A673 (cell line): ENCODE measurements at regions not wholly inside any gene's neighbourhood (a gene's known extent, or its start where the extent isn't known, plus 50 kb on each side); places are given as distances from the start of the nearest gene placed in this dataset.

Experiments used
- BruUV-seq: library from RNA; stranded (reverse); fragments of 400-500 nt; replicated peaks from 2 replicates; lab custom pipeline; 2021; lab: Mats Ljungman, UMichigan
- CTCF ChIA-PET: fragments of 300-600 bp; sonication (Branson Sonifier 250); formaldehyde crosslinking; loops from one replicate; lab custom pipeline; 2022; ENCODE audit warnings: antibody characterized with exemption; lab: Charles Lee
- POLR2A ChIA-PET: fragments of 300-600 bp; sonication (Branson Sonifier 250); formaldehyde crosslinking; loops from one replicate; lab custom pipeline; 2022; ENCODE audit warnings: antibody characterized with exemption; ENCODE audit not compliant: low non-redundant PET; lab: Charles Lee
- DNase-seq: peaks from one replicate; pipeline ENCODE4 v3.0.0-alpha.2; 2015; ENCODE audit warnings: low spot score
- H3K27ac ChIP-seq: fragments of 200-600 bp; sonication (generic); 2 replicates; pipeline ENCODE4 v1.5.1; 2016; ENCODE audit warnings: mixed run types, low read depth, mild to moderate bottlenecking, mixed read lengths, antibody characterized with exemption, low read length; ENCODE audit not compliant: poor library complexity, severe bottlenecking
- H3K27me3 ChIP-seq: fragments of 200-600 bp; sonication (generic); replicated peaks from 2 replicates; pipeline ENCODE4 v1.6.1; 2017; ENCODE audit warnings: mixed run types, low read depth, mild to moderate bottlenecking, mixed read lengths, antibody characterized with exemption, low read length; ENCODE audit not compliant: insufficient read depth, poor library complexity
- H3K36me3 ChIP-seq: fragments of 200-600 bp; sonication (generic); 2 replicates; pipeline ENCODE4 v1.6.1; 2016; ENCODE audit warnings: mixed run types, mild to moderate bottlenecking, mixed read lengths, antibody characterized with exemption, low read length; ENCODE audit not compliant: insufficient read depth, poor library complexity, severe bottlenecking
- H3K4me1 ChIP-seq: fragments of 200-600 bp; sonication (generic); 2 replicates; pipeline ENCODE4 v1.6.1; 2017; ENCODE audit warnings: mixed run types, mild to moderate bottlenecking, mixed read lengths, antibody characterized with exemption, low read length; ENCODE audit not compliant: insufficient read depth, poor library complexity, severe bottlenecking
- H3K4me3 ChIP-seq: fragments of 200-600 bp; sonication (generic); 2 replicates; pipeline ENCODE4 v1.5.1; 2016; ENCODE audit warnings: low read depth, mixed run types, mild to moderate bottlenecking, mixed read lengths, low read length; ENCODE audit not compliant: poor library complexity, severe bottlenecking
- H3K9me3 ChIP-seq: fragments of 200-600 bp; sonication (generic); 2 replicates; pipeline ENCODE4 v1.6.1; 2016; ENCODE audit warnings: mixed run types, low read depth, mild to moderate bottlenecking, mixed read lengths, antibody characterized with exemption, low read length; ENCODE audit not compliant: poor library complexity, severe bottlenecking
- CTCF ChIP-seq: fragments of 300-800, 200-600 bp; sonication (generic); conservative IDR thresholded peaks from 2 replicates; pipeline ENCODE4 v1.5.1; 2017; ENCODE audit warnings: low read depth, mild to moderate bottlenecking, antibody characterized with exemption, low read length, moderate library complexity, mixed read lengths
- EZH2 ChIP-seq: fragments of 200-600 bp; sonication (generic); IDR thresholded peaks from 2 replicates; pipeline ENCODE4 v1.6.1; 2017; ENCODE audit warnings: borderline replicate concordance, low read depth, mild to moderate bottlenecking, mixed read lengths, antibody characterized with exemption, low read length; ENCODE audit not compliant: poor library complexity, severe bottlenecking
- intact Hi-C: fragments of 100-400 bp; cut with micrococcal nuclease; formaldehyde crosslinking; loops from one replicate; pipeline ENCODE4 v1.10.0; 2022; ENCODE audit not compliant: unreplicated experiment

- CTCF ChIA-PET = no interaction called here
- DNase-seq = no peak
- TF ChIP-seq CTCF (no peak), EZH2 (no peak)
- no peaks in the 10 kb centered on the region for H3K36me3 ChIP-seq
- no TSS peak for BruUV-seq
- no peak overlapping the region for H3K4me3 ChIP-seq
- H3K27me3 ChIP-seq = no peaks in the 10 kb centered on the region
- peaks cover 18% of the 10 kb centered on the region for H3K4me1 ChIP-seq
- H3K27ac ChIP-seq = no peak overlapping the region
- H3K9me3 ChIP-seq = peaks cover 4% of the 10 kb centered on the region
- intact Hi-C loops = no loop called here
- POLR2A ChIA-PET = no interaction called here
These were observed 107.8 kb upstream of the PSMD7 start for GRCh38 chr16:74188856-74189255.

- intact Hi-C loops = no loop called here
- Histone ChIP-seq H3K9me3 (peaks cover 4% of the 10 kb centered on the region), H3K27ac (peak overlapping the region; percentile 91), H3K4me3 (peak overlapping the region; percentile 11), H3K27me3 (no peaks in the 10 kb centered on the region), H3K4me1 (peaks cover 18% of the 10 kb centered on the region), H3K36me3 (no peaks in the 10 kb centered on the region)
- CTCF ChIA-PET = no interaction called here
- peak; percentile 92 for DNase-seq
- POLR2A ChIA-PET = no interaction called here
- TF ChIP-seq EZH2 (no peak), CTCF (no peak)
- BruUV-seq = no TSS peak
These were observed 110.0 kb upstream of the PSMD7 start for GRCh38 chr16:74186561-74186971.

GRCh38 chr16:74184839-74185238 is 111.8 kb upstream of the PSMD7 start:
- ChIA-PET POLR2A (no interaction called here), CTCF (no interaction called here)
- BruUV-seq = no TSS peak
- Histone ChIP-seq H3K36me3 (no peaks in the 10 kb centered on the region), H3K27me3 (no peaks in the 10 kb centered on the region), H3K27ac (no peak overlapping the region), H3K4me1 (peaks cover 18% of the 10 kb centered on the region), H3K9me3 (peaks cover 4% of the 10 kb centered on the region), H3K4me3 (no peak overlapping the region)
- TF ChIP-seq EZH2 (no peak), CTCF (no peak)
- DNase-seq = no peak
- intact Hi-C loops = no loop called here
